ENCODE measurements at regions not wholly inside any gene's neighbourhood (a gene's known extent, or its start where the extent isn't known, plus 50 kb on each side); places are given as distances from the start of the nearest gene placed in this dataset.
A peak's percentile ranks its signal among the peaks of the same experiment; 100 is the strongest.

GRCh38 chr2:235216901-235217300 is 265.1 kb downstream of the SH3BP4 start:
- peak overlapping the region in 1 of 3 experiments; percentile 17 for H3K27ac Mint-ChIP-seq
- H3K36me3 Mint-ChIP-seq (ENCODE audit: low read depth), result no peaks in the 10 kb centered on the region
- TF ChIP-seq CTCF (IDR thresholded peaks at IDR 0.05; ENCODE audit: unreplicated experiment in 3 of 3), result no peak
- H3K9me3 Mint-ChIP-seq, result no peaks in the 10 kb centered on the region
- H3K4me1 Mint-ChIP-seq, result no peaks in the 10 kb centered on the region
- no peak overlapping the region for H3K4me3 Mint-ChIP-seq
- H3K27me3 Mint-ChIP-seq (ENCODE audit: low read depth), result peaks cover 16% of the 10 kb centered on the region

- no peaks in the 10 kb centered on the region for H3K4me1 Mint-ChIP-seq
Measured at GRCh38 chr2:235217846-235218245, 266.0 kb downstream of the SH3BP4 start.

GRCh38 chr2:235218486-235218907 is 266.7 kb downstream of the SH3BP4 start:
- no peak overlapping the region for H3K4me3 Mint-ChIP-seq
- H3K4me1 Mint-ChIP-seq, result no peaks in the 10 kb centered on the region
- H3K27ac Mint-ChIP-seq, result no peak overlapping the region
- H3K27me3 Mint-ChIP-seq (ENCODE audit: low read depth), result peaks cover 10% of the 10 kb centered on the region
- no peaks in the 10 kb centered on the region for H3K36me3 Mint-ChIP-seq (ENCODE audit: low read depth)
- TF ChIP-seq CTCF (IDR thresholded peaks at IDR 0.05; ENCODE audit: unreplicated experiment in 3 of 3), result no peak
- H3K9me3 Mint-ChIP-seq, result no peaks in the 10 kb centered on the region

More at GRCh38 chr2:235217846-235218245, 266.0 kb downstream of the SH3BP4 start:
- H3K4me3 Mint-ChIP-seq, result no peak overlapping the region
- H3K27me3 Mint-ChIP-seq (ENCODE audit: low read depth), result peaks cover 11% of the 10 kb centered on the region
- no peak for TF ChIP-seq CTCF (IDR thresholded peaks at IDR 0.05; ENCODE audit: unreplicated experiment in 3 of 3)
- H3K9me3 Mint-ChIP-seq, result no peaks in the 10 kb centered on the region
- H3K36me3 Mint-ChIP-seq (ENCODE audit: low read depth), result no peaks in the 10 kb centered on the region
- no peak overlapping the region for H3K27ac Mint-ChIP-seq

GRCh38 chr2:235219048-235219447 is 267.2 kb downstream of the SH3BP4 start:
- peaks cover 10% of the 10 kb centered on the region for H3K27me3 Mint-ChIP-seq (ENCODE audit: low read depth)
- H3K9me3 Mint-ChIP-seq, result no peaks in the 10 kb centered on the region
- H3K27ac Mint-ChIP-seq, result no peak overlapping the region
- no peak overlapping the region for H3K4me3 Mint-ChIP-seq
- H3K4me1 Mint-ChIP-seq, result no peaks in the 10 kb centered on the region
- no peaks in the 10 kb centered on the region for H3K36me3 Mint-ChIP-seq (ENCODE audit: low read depth)
- no peak for TF ChIP-seq CTCF (IDR thresholded peaks at IDR 0.05; ENCODE audit: unreplicated experiment in 3 of 3)

- Mint-ChIP-seq H3K4me1 (no peaks in the 10 kb centered on the region), H3K27me3 (ENCODE audit: low read depth) (peaks cover 10% of the 10 kb centered on the region), H3K36me3 (ENCODE audit: low read depth) (no peaks in the 10 kb centered on the region), H3K9me3 (no peaks in the 10 kb centered on the region), H3K27ac (no peak overlapping the region), H3K4me3 (no peak overlapping the region)
- no peak for TF ChIP-seq CTCF (IDR thresholded peaks at IDR 0.05; ENCODE audit: unreplicated experiment in 3 of 3)
Measured at GRCh38 chr2:235220331-235220730, 268.5 kb downstream of the SH3BP4 start.

- H3K4me3 Mint-ChIP-seq, result no peak overlapping the region
- TF ChIP-seq CTCF (IDR thresholded peaks at IDR 0.05; ENCODE audit: unreplicated experiment in 3 of 3), result no peak
- H3K9me3 Mint-ChIP-seq, result no peaks in the 10 kb centered on the region
- H3K36me3 Mint-ChIP-seq (ENCODE audit: low read depth), result no peaks in the 10 kb centered on the region
- H3K27me3 Mint-ChIP-seq (ENCODE audit: low read depth), result peaks cover 16% of the 10 kb centered on the region
- H3K27ac Mint-ChIP-seq, result no peak overlapping the region
- peaks cover 7% of the 10 kb centered on the region for H3K4me1 Mint-ChIP-seq
Measured at GRCh38 chr2:235223011-235223410, 270.8 kb upstream of the AGAP1 start.

All from nephron (organoid).